22Rv1 (cell line): ENCODE measurements at regions not wholly inside any gene's neighbourhood (a gene's known extent, or its start where the extent isn't known, plus 50 kb on each side); places are given as distances from the start of the nearest gene placed in this dataset.

Experiments
- ZFX ChIP-seq: fragments of 450-650 bp; IDR thresholded peaks from 2 replicates; pipeline ENCODE4 v1.6.1; 2017; ENCODE audit warnings: antibody characterized with exemption, borderline replicate concordance
- TF ChIP-seq, protein P1 (sequence below): fragments of 450-650 bp; IDR thresholded peaks from 2 replicates; pipeline ENCODE4 v1.5.1; 2017; ENCODE audit warnings: mild to moderate bottlenecking

DNA sequence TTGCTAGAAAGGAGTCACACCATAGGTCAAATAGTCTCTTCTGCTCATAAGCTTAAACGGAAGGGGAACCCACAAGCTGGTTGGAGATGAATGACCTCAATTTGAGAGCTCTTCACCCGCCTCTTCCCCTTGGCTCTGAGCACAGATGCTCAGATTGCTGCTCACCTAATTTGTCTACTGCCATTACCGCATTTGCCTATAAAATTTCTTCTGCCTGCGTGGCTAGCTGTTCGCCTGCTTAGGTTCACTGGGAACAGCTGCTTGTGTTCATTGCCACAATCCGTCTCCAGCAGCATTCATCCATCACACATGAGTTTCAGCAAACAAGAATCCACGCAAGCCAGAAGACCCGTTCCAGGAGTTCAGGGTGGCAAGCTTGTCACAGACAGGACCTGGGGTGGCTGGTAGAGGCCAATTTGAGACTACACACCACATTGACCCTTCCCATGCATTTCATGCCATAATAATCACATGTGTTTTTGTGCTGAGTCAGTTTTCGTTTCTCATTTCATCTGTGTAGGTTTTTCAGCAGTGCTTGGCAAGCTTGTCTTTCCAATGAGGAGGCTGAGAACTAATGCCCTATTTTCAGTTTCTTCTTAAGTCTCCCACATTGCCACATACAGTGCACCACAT is 50.2 kb upstream of the DNAH5 start:
- TF ChIP-seq, protein P1, sequence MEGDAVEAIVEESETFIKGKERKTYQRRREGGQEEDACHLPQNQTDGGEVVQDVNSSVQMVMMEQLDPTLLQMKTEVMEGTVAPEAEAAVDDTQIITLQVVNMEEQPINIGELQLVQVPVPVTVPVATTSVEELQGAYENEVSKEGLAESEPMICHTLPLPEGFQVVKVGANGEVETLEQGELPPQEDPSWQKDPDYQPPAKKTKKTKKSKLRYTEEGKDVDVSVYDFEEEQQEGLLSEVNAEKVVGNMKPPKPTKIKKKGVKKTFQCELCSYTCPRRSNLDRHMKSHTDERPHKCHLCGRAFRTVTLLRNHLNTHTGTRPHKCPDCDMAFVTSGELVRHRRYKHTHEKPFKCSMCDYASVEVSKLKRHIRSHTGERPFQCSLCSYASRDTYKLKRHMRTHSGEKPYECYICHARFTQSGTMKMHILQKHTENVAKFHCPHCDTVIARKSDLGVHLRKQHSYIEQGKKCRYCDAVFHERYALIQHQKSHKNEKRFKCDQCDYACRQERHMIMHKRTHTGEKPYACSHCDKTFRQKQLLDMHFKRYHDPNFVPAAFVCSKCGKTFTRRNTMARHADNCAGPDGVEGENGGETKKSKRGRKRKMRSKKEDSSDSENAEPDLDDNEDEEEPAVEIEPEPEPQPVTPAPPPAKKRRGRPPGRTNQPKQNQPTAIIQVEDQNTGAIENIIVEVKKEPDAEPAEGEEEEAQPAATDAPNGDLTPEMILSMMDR = no peak
- no peak for TF ChIP-seq ZFX
